ENCODE measurements at regions not wholly inside any gene's neighbourhood (a gene's known extent, or its start where the extent isn't known, plus 50 kb on each side); places are given as distances from the start of the nearest gene placed in this dataset.

GRCh38 chrX:11929476-11929875, 171.4 kb downstream of the MSL3 start:
- no peaks in the 10 kb centered on the region for H3K9me2 ChIP-seq
- TF ChIP-seq JUND (IDR thresholded peaks at IDR 0.05) (no peak), GATA2 (CRISPR knock-in tag; IDR thresholded peaks at IDR 0.05) (no peak)
- H3K36me3 ChIP-seq (replicated peaks in 1 of 2; ENCODE audit: control insufficient read depth in 1 of 2, insufficient read depth in 2 of 2, low read length in 1 of 2) = no peaks in the 10 kb centered on the region
- H3F3A ChIP-seq (replicated peaks; ENCODE audit: insufficient read depth) = no peaks in the 10 kb centered on the region
- 24% methylated on average over 5 of the region's 5 CpGs for WGBS (ENCODE audit: low lambda C conversion rate)
- no peaks in the 10 kb centered on the region for H3K9me3 ChIP-seq
- H3K27ac ChIP-seq (ENCODE audit: low read depth in 2 of 2, low read length in 1 of 2) = no peak overlapping the region
- DNase-seq = no peak
- POLR2A ChIA-PET = no interaction called here
- CTCF ChIA-PET = no interaction called here
- peaks cover 8% of the 10 kb centered on the region; the same call in 1 of the 2 replicates for H3K27me3 ChIP-seq (ENCODE audit: insufficient read depth)
- no peak overlapping the region for H2AFZ ChIP-seq (ENCODE audit: low read depth)
- H3K9ac ChIP-seq = no peak overlapping the region
- H3K4me1 ChIP-seq (ENCODE audit: control insufficient read depth in 1 of 2, insufficient read depth in 2 of 2, low read depth in 1 of 2, low read length in 1 of 2) = no peaks in the 10 kb centered on the region
- H3K4me2 ChIP-seq = no peak overlapping the region
- H4K20me1 ChIP-seq (ENCODE audit: insufficient read depth) = no peaks in the 10 kb centered on the region
- H3K4me3 ChIP-seq (ENCODE audit: low read depth in 2 of 2, low read length in 1 of 2) = no peak overlapping the region
- no peaks in the 10 kb centered on the region for H3K79me2 ChIP-seq (ENCODE audit: insufficient read depth)

GRCh38 chrX:11932423-11932822, 174.4 kb downstream of the MSL3 start:
- no peak for DNase-seq
- ChIA-PET POLR2A (no interaction called here), CTCF (no interaction called here)
- Histone ChIP-seq H3K36me3 (replicated peaks in 1 of 2; ENCODE audit: control insufficient read depth in 1 of 2, insufficient read depth in 2 of 2, low read length in 1 of 2) (no peaks in the 10 kb centered on the region), H3K27ac (ENCODE audit: low read depth in 2 of 2, low read length in 1 of 2) (no peak overlapping the region), H3K4me3 (ENCODE audit: low read depth in 2 of 2, low read length in 1 of 2) (no peak overlapping the region), H3K9me2 (no peaks in the 10 kb centered on the region), H2AFZ (ENCODE audit: low read depth) (no peak overlapping the region), H3F3A (replicated peaks; ENCODE audit: insufficient read depth) (no peaks in the 10 kb centered on the region), H3K4me2 (no peak overlapping the region), H3K79me2 (ENCODE audit: insufficient read depth) (no peaks in the 10 kb centered on the region), H3K9ac (no peak overlapping the region), H3K4me1 (ENCODE audit: control insufficient read depth in 1 of 2, insufficient read depth in 2 of 2, low read depth in 1 of 2, low read length in 1 of 2) (no peaks in the 10 kb centered on the region), H3K27me3 (ENCODE audit: insufficient read depth) (peaks cover 8% of the 10 kb centered on the region; the same call in 1 of the 2 replicates), H3K9me3 (no peaks in the 10 kb centered on the region), H4K20me1 (ENCODE audit: insufficient read depth) (no peaks in the 10 kb centered on the region)
- 10% methylated on average over 1 of the region's 1 CpG for WGBS (ENCODE audit: low lambda C conversion rate)
- TF ChIP-seq PBX3 (IDR thresholded peaks at IDR 0.05) = no peak
- no peak for TF ChIP-seq TCF12 (IDR thresholded peaks at IDR 0.05)
- no peak for TF ChIP-seq CHD2 (IDR thresholded peaks at IDR 0.05; ENCODE audit: low read length, partially characterized antibody)
- TF ChIP-seq TEAD4 (IDR thresholded peaks at IDR 0.05; ENCODE audit: borderline replicate concordance, insufficient read depth) = no peak
- no peak for TF ChIP-seq GABPA (IDR thresholded peaks at IDR 0.05; ENCODE audit: low read depth)
- no peak for TF ChIP-seq TAF1 (IDR thresholded peaks at IDR 0.05; ENCODE audit: borderline replicate concordance, low read depth, low read length)
- no peak for TF ChIP-seq POLR2AphosphoS5 (IDR thresholded peaks at IDR 0.05; ENCODE audit: low read depth, low read length)
- no peak for TF ChIP-seq CTCF (IDR thresholded peaks at IDR 0.05)

GRCh38 chrX:11934089-11934488, 176.1 kb downstream of the MSL3 start:
- TF ChIP-seq MAX (IDR thresholded peaks at IDR 0.05; ENCODE audit: low read depth) (no peak), USF1 (IDR thresholded peaks at IDR 0.05; ENCODE audit: borderline replicate concordance, low read depth) (no peak), EP300 (IDR thresholded peaks at IDR 0.05; ENCODE audit: borderline replicate concordance in 1 of 2, low read depth in 1 of 2, low read length in 1 of 2) (no peak)
- no peak overlapping the region for H3K4me2 ChIP-seq
- H3F3A ChIP-seq (replicated peaks; ENCODE audit: insufficient read depth) = no peaks in the 10 kb centered on the region
- H3K9me3 ChIP-seq = no peaks in the 10 kb centered on the region
- H4K20me1 ChIP-seq (ENCODE audit: insufficient read depth) = no peaks in the 10 kb centered on the region
- POLR2A ChIA-PET = no interaction called here
- H3K9me2 ChIP-seq = no peaks in the 10 kb centered on the region
- H3K79me2 ChIP-seq (ENCODE audit: insufficient read depth) = no peaks in the 10 kb centered on the region
- CTCF ChIA-PET = no interaction called here
- peaks cover 8% of the 10 kb centered on the region; the same call in 1 of the 2 replicates for H3K27me3 ChIP-seq (ENCODE audit: insufficient read depth)
- H3K36me3 ChIP-seq (replicated peaks in 1 of 2; ENCODE audit: control insufficient read depth in 1 of 2, insufficient read depth in 2 of 2, low read length in 1 of 2) = no peaks in the 10 kb centered on the region
- no peak overlapping the region for H3K9ac ChIP-seq
- no peak overlapping the region for H2AFZ ChIP-seq (ENCODE audit: low read depth)
- WGBS (ENCODE audit: low lambda C conversion rate) = 9% methylated on average over 1 of the region's 1 CpG
- H3K4me1 ChIP-seq (ENCODE audit: control insufficient read depth in 1 of 2, insufficient read depth in 2 of 2, low read depth in 1 of 2, low read length in 1 of 2) = no peaks in the 10 kb centered on the region
- DNase-seq = no peak
- H3K27ac ChIP-seq (ENCODE audit: low read depth in 2 of 2, low read length in 1 of 2) = no peak overlapping the region
- H3K4me3 ChIP-seq (ENCODE audit: low read depth in 2 of 2, low read length in 1 of 2) = no peak overlapping the region
